Astrocyte (in vitro differentiated cells and primary cell): ENCODE measurements at regions not wholly inside any gene's neighbourhood (a gene's known extent, or its start where the extent isn't known, plus 50 kb on each side); places are given as distances from the start of the nearest gene placed in this dataset.
A peak's percentile ranks its signal among the peaks of the same experiment; 100 is the strongest.
"Not testable (repeated sequence)": the region's sequence is repeated elsewhere in the genome, so short reads cannot be mapped to it uniquely, and the experiment has no call there.

ENCODE experiments used
- DNase-seq: peaks from one replicate; pipeline ENCODE4 v3.0.0-alpha.2; 2010; ENCODE audit warnings: low read depth
- FAIRE-seq: peaks from 2 replicates; lab custom pipeline; 2011; peaks lifted over from hg19 to GRCh38; lab: Jason Lieb, UNC
- H2AFZ ChIP-seq: 2 replicates; pipeline ENCODE4 v1.6.0; 2012; ENCODE audit warnings: low read depth, low read length, inconsistent platforms
- H3K27ac ChIP-seq: 2 replicates; pipeline ENCODE4 v1.5.1; 2011; ENCODE audit warnings: low read depth, low read length, inconsistent platforms
- H3K27me3 ChIP-seq: 2 replicates; pipeline ENCODE4 v1.6.0; 2011; ENCODE audit warnings: low read length, inconsistent platforms; ENCODE audit not compliant: insufficient read depth
- H3K36me3 ChIP-seq: 2 replicates; pipeline ENCODE4 v1.5.1; 2011; ENCODE audit warnings: low read length, inconsistent platforms; ENCODE audit not compliant: insufficient read depth
- H3K4me1 ChIP-seq: 2 replicates; pipeline ENCODE4 v1.5.1; 2011; ENCODE audit warnings: low read length, inconsistent platforms; ENCODE audit not compliant: insufficient read depth
- H3K4me2 ChIP-seq: 2 replicates; pipeline ENCODE4 v1.6.0; 2012; ENCODE audit warnings: low read length, inconsistent platforms
- H3K4me3 ChIP-seq: 2 replicates; pipeline ENCODE4 v1.5.1; 2011; ENCODE audit warnings: low read depth, mild to moderate bottlenecking, low read length, inconsistent platforms; ENCODE audit not compliant: insufficient read depth
- H3K79me2 ChIP-seq: 2 replicates; pipeline ENCODE4 v1.6.0; 2012; ENCODE audit warnings: mild to moderate bottlenecking, low read length, inconsistent platforms; ENCODE audit not compliant: insufficient read depth
- H3K9ac ChIP-seq: 2 replicates; pipeline ENCODE4 v1.6.0; 2012; ENCODE audit warnings: mild to moderate bottlenecking, low read length, inconsistent platforms
- H3K9me3 ChIP-seq: 2 replicates; pipeline ENCODE4 v1.5.1; 2012; ENCODE audit warnings: low read depth, mild to moderate bottlenecking, low read length, inconsistent platforms; ENCODE audit not compliant: insufficient read depth
- H4K20me1 ChIP-seq: 2 replicates; pipeline ENCODE4 v1.6.0; 2012; ENCODE audit warnings: low read length, inconsistent platforms; ENCODE audit not compliant: insufficient read depth
- H3K27ac Mint-ChIP-seq: one replicate; pipeline ENCODE4 v1.8.0; 2021; ENCODE audit warnings: mild to moderate bottlenecking, mixed read lengths; ENCODE audit not compliant: unreplicated experiment
- H3K27me3 Mint-ChIP-seq: one replicate; pipeline ENCODE4 v1.8.0; 2021; ENCODE audit warnings: low read depth, mixed read lengths; ENCODE audit not compliant: unreplicated experiment
- H3K36me3 Mint-ChIP-seq: one replicate; pipeline ENCODE4 v1.8.0; 2021; ENCODE audit warnings: low read depth, mixed read lengths; ENCODE audit not compliant: unreplicated experiment
- H3K4me1 Mint-ChIP-seq: one replicate; pipeline ENCODE4 v1.8.0; 2021; ENCODE audit warnings: low read depth, mixed read lengths; ENCODE audit not compliant: unreplicated experiment
- H3K4me3 Mint-ChIP-seq: one replicate; pipeline ENCODE4 v1.8.0; 2021; ENCODE audit warnings: mild to moderate bottlenecking, moderate library complexity, mixed read lengths; ENCODE audit not compliant: unreplicated experiment
- H3K9me3 Mint-ChIP-seq: one replicate; pipeline ENCODE4 v1.8.0; 2021; ENCODE audit warnings: mild to moderate bottlenecking, mixed read lengths; ENCODE audit not compliant: unreplicated experiment
- CTCF ChIP-seq: IDR thresholded peaks from 2 replicates; pipeline ENCODE4 v1.5.1; 2011; ENCODE audit warnings: low read depth, mild to moderate bottlenecking, inconsistent platforms, low read length, moderate library complexity; ENCODE audit not compliant: insufficient read depth
- EZH2 ChIP-seq: IDR thresholded peaks from 2 replicates; pipeline ENCODE4 v1.6.1; 2012; ENCODE audit warnings: mild to moderate bottlenecking, low read length, inconsistent platforms; ENCODE audit not compliant: insufficient read depth

- no peak overlapping the region for H2AFZ ChIP-seq
- FAIRE-seq, result no peak
- Mint-ChIP-seq H3K4me3 (no peak overlapping the region), H3K27me3 (peaks cover 15% of the 10 kb centered on the region), H3K4me1 (no peaks in the 10 kb centered on the region), H3K9me3 (no peaks in the 10 kb centered on the region), H3K27ac (no peak overlapping the region), H3K36me3 (no peaks in the 10 kb centered on the region)
- no peak overlapping the region for H3K9ac ChIP-seq
- H3K4me1 ChIP-seq, result no peaks in the 10 kb centered on the region
- H3K79me2 ChIP-seq, result no peaks in the 10 kb centered on the region
- TF ChIP-seq EZH2, result no peak
- no peak for TF ChIP-seq CTCF
- DNase-seq, result no peak
- H3K4me2 ChIP-seq, result no peak overlapping the region
- H3K9me3 ChIP-seq, result no peaks in the 10 kb centered on the region
- no peak overlapping the region for H3K27ac ChIP-seq
- H4K20me1 ChIP-seq, result no peaks in the 10 kb centered on the region
- no peaks in the 10 kb centered on the region for H3K27me3 ChIP-seq
- H3K36me3 ChIP-seq, result no peaks in the 10 kb centered on the region
- H3K4me3 ChIP-seq, result no peak overlapping the region
Measured at GRCh38 chr15:96484830-96485229, 154.3 kb downstream of the NR2F2 start.

DNA sequence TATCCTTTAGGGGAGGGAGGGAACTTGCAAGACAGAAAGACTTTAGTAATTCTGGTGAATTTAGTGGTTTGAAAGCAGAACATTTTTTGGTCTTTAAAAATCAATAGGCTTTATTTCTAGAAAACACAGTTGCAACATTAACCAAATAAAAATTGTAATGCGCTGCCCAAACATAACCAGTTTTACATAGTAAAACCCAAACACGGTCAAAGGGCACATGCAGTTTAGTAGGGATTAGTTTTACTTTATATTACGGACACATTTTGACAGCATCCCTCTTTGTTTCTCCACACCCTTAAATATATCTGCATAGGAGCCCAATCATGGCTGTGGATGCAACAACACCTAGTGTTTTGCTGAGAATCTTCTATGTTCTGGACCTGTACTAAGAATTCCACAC lies 156.7 kb downstream of the NR2F2 start:
- Histone ChIP-seq H3K27me3 (no peaks in the 10 kb centered on the region), H3K79me2 (no peaks in the 10 kb centered on the region), H4K20me1 (no peaks in the 10 kb centered on the region), H3K27ac (no peak overlapping the region), H3K4me1 (no peaks in the 10 kb centered on the region), H3K4me3 (no peak overlapping the region), H3K4me2 (no peak overlapping the region), H2AFZ (no peak overlapping the region), H3K9me3 (no peaks in the 10 kb centered on the region), H3K36me3 (no peaks in the 10 kb centered on the region), H3K9ac (no peak overlapping the region)
- peaks cover 21% of the 10 kb centered on the region for H3K27me3 Mint-ChIP-seq
- TF ChIP-seq CTCF, result no peak
- TF ChIP-seq EZH2, result no peak
- H3K27ac Mint-ChIP-seq, result no peak overlapping the region
- DNase-seq, result no peak
- no peak overlapping the region for H3K4me3 Mint-ChIP-seq
- no peaks in the 10 kb centered on the region for H3K9me3 Mint-ChIP-seq
- H3K4me1 Mint-ChIP-seq, result no peaks in the 10 kb centered on the region
- no peaks in the 10 kb centered on the region for H3K36me3 Mint-ChIP-seq
- FAIRE-seq, result no peak

DNA sequence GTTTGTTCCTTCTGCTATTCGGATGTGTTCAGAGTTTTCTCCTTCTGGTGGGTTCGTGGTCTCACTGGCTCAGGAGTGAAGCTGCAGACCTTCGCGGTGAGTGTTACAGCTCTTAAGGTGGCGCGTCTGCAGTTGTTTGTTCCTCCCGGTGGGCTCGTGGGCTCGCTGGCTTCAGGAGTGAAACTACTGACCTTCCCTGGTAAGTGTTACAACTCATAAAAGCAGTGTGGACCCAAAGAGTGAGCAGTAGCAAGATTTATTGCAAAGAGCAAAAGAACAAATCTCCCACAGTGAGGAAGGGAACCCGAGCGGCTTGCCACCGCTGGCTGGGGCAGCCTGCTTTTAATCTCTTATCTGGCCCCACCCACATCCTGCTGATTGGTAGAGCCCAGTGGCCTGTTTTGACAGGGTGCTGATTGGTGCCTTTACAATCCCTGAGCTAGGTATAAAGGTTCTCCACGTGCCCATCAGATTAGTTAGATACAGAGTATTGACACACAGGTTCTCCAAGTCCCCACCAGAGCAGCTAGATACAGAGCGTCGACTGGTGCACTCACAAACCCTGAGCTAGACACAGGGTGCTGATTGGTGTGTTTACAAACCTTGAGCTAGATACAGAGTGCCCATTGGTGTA lies 160.7 kb downstream of the NR2F2 start:
- H3K36me3 Mint-ChIP-seq, H3K9me3 ChIP-seq, H3K9me3 Mint-ChIP-seq, H3K4me2 ChIP-seq, H3K36me3 ChIP-seq, H4K20me1 ChIP-seq, H3K4me3 ChIP-seq, H3K4me1 Mint-ChIP-seq, FAIRE-seq, H3K4me1 ChIP-seq, H3K79me2 ChIP-seq, DNase-seq, H3K27ac ChIP-seq, H2AFZ ChIP-seq, H3K9ac ChIP-seq, H3K27ac Mint-ChIP-seq, H3K27me3 ChIP-seq: not testable (repeated sequence)
- Mint-ChIP-seq H3K4me3 (peak overlapping the region; percentile 57), H3K27me3 (peaks cover 26% of the 10 kb centered on the region)

DNA sequence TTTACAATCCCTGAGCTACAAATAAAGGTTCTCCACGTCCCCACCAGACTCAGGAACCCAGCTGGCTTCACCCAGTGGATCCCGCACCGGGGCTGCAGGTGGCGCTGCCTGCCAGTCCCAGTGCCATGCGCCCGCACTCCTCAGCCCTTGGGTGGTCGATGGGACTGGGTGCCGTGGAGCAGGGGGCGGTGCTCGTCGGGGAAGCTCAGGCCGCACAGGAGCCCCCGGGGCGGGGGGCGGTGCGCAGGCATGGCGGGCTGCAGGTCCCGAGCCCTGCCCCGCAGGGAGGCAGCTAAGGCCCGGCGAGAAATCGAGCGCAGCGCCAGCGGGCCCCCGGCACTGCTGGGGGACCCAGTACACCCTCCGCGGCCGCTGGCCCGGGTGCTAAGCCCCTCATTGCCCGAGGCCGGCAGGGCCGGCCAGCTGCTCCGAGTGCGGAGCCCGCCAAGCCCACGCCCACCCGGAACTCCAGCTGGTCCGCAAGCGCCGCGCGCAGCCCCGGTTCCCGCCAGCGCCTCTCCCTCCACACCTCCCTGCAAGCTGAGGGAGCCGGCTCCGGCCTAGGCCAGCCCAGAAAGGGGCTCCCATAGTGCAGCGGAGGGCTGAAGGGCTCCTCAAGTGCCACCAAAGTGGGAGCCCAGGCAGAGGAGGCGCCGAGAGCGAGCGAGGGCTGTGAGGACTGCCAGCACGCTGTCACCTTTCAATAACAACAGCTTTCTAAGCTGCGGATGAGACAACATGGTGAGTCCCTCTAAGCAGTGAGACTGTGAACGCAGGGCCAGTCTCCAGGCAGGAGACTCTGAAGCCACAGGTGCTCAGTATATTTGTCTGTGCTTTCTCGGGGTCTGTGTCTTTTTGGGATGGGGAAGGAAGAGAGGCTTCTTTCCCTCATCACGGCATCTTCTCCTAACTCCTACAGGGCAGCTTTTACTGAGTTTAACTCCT lies 161.5 kb downstream of the NR2F2 start:
- H3K9me3 Mint-ChIP-seq, H3K36me3 Mint-ChIP-seq, H3K27ac Mint-ChIP-seq, H3K79me2 ChIP-seq, H4K20me1 ChIP-seq, H3K9me3 ChIP-seq, H3K9ac ChIP-seq, H3K27ac ChIP-seq, H3K36me3 ChIP-seq, H3K4me3 ChIP-seq, DNase-seq, H3K4me2 ChIP-seq, FAIRE-seq, H3K4me1 ChIP-seq, H3K27me3 ChIP-seq, H2AFZ ChIP-seq, H3K4me1 Mint-ChIP-seq: not testable (repeated sequence)
- peak overlapping the region; percentile 57 for H3K4me3 Mint-ChIP-seq
- H3K27me3 Mint-ChIP-seq, result peaks cover 22% of the 10 kb centered on the region
